Keratinocyte (primary cell): ENCODE measurements at regions not wholly inside any gene's neighbourhood (a gene's known extent, or its start where the extent isn't known, plus 50 kb on each side); places are given as distances from the start of the nearest gene placed in this dataset.
"Not testable (repeated sequence)": the region's sequence is repeated elsewhere in the genome, so short reads cannot be mapped to it uniquely, and the experiment has no call there.

Source experiments
- DNase-seq: peaks from one replicate; pipeline ENCODE4 v3.0.0-alpha.2; 2011; ENCODE audit warnings: low read depth, missing footprints, low spot score
- FAIRE-seq: peaks from 2 replicates; lab custom pipeline; 2011; peaks lifted over from hg19 to GRCh38; lab: Jason Lieb, UNC
- H2AFZ ChIP-seq: 2 replicates; pipeline ENCODE4 v1.6.0; 2012; ENCODE audit warnings: low read length, control low read depth, inconsistent platforms; ENCODE audit not compliant: control insufficient read depth
- H3K27ac ChIP-seq: 2 replicates; pipeline ENCODE4 v1.5.1; 2011; ENCODE audit warnings: low read length; ENCODE audit not compliant: control insufficient read depth, insufficient read depth
- H3K27me3 ChIP-seq: 3 replicates; pipeline ENCODE4 v1.6.0; 2011; ENCODE audit warnings: low read length; ENCODE audit not compliant: control insufficient read depth, insufficient read depth; ENCODE audit errors: extremely low read depth
- H3K36me3 ChIP-seq, 2 experiments: 2 replicates in 1 of 2; 3 replicates in 1 of 2; pipeline ENCODE4 v1.5.1; 2011; ENCODE audit warnings: low read length in 2 of 2, mild to moderate bottlenecking in 1 of 2; ENCODE audit not compliant: control insufficient read depth in 2 of 2, insufficient read depth in 2 of 2; ENCODE audit errors: extremely low read depth in 1 of 2
- H3K4me1 ChIP-seq: 3 replicates; pipeline ENCODE4 v1.5.1; 2011; ENCODE audit warnings: low read length; ENCODE audit not compliant: control insufficient read depth, insufficient read depth; ENCODE audit errors: extremely low read depth
- H3K4me2 ChIP-seq: 3 replicates; pipeline ENCODE4 v1.6.0; 2011; ENCODE audit warnings: low read depth, low read length; ENCODE audit not compliant: control insufficient read depth, insufficient read depth; ENCODE audit errors: extremely low read depth
- H3K4me3 ChIP-seq, 3 experiments: fragments of 200-600 bp in 1 of 3; sonication (generic) in 1 of 3; 2 replicates in 2 of 3; 3 replicates in 1 of 3; pipeline ENCODE4 v1.5.1; 2011 to 2016; ENCODE audit warnings: low read length in 3 of 3, mild to moderate bottlenecking in 3 of 3, control low read depth in 2 of 3, inconsistent platforms in 1 of 3, low read depth in 1 of 3, mixed read lengths in 1 of 3, mixed run types in 1 of 3, moderate library complexity in 1 of 3; ENCODE audit not compliant: control insufficient read depth in 2 of 3, insufficient read depth in 2 of 3; ENCODE audit errors: extremely low read depth in 1 of 3
- H3K79me2 ChIP-seq: 2 replicates; pipeline ENCODE4 v1.6.0; 2012; ENCODE audit warnings: low read length; ENCODE audit not compliant: control insufficient read depth, insufficient read depth
- H3K9ac ChIP-seq: 3 replicates; pipeline ENCODE4 v1.6.0; 2011; ENCODE audit warnings: low read length; ENCODE audit not compliant: control insufficient read depth, insufficient read depth; ENCODE audit errors: extremely low read depth
- H3K9me1 ChIP-seq: 3 replicates; pipeline ENCODE4 v1.6.0; 2011; ENCODE audit warnings: low read length; ENCODE audit not compliant: control insufficient read depth, insufficient read depth; ENCODE audit errors: extremely low read depth
- H3K9me3 ChIP-seq: 2 replicates; pipeline ENCODE4 v1.5.1; 2012; ENCODE audit warnings: low read depth, low read length; ENCODE audit not compliant: control insufficient read depth
- H4K20me1 ChIP-seq: 3 replicates; pipeline ENCODE4 v1.6.0; 2011; ENCODE audit warnings: low read length; ENCODE audit not compliant: control insufficient read depth, insufficient read depth; ENCODE audit errors: extremely low read depth
- CTCF ChIP-seq, 3 experiments: IDR thresholded peaks in 1 of 3; conservative IDR thresholded peaks in 1 of 3; optimal IDR thresholded peaks in 1 of 3; 2 replicates in 2 of 3; 3 replicates in 1 of 3; pipeline versions ENCODE3 to v1.5.1; 2011; ENCODE audit warnings: low read length in 3 of 3, mild to moderate bottlenecking in 3 of 3, moderate library complexity in 2 of 3, control low read depth in 1 of 3, inconsistent platforms in 1 of 3; ENCODE audit not compliant: insufficient read depth in 2 of 3; ENCODE audit errors: extremely low read depth in 1 of 3
- EZH2 ChIP-seq: IDR thresholded peaks from one replicate; pipeline ENCODE4 v1.6.1; 2012; ENCODE audit warnings: inconsistent platforms, mild to moderate bottlenecking, low read length, moderate library complexity
- dilution Hi-C: fragments of 300-500 bp; cut with MboI; formaldehyde crosslinking; loops from one replicate; pipeline ENCODE4 v1.7.0; 2020; ENCODE audit warnings: low sequenced_read_pairs; ENCODE audit not compliant: extremely low pct_ligation_motif_present

- Histone ChIP-seq H3K36me3 (no peaks in the 10 kb centered on the region), H3K9me3 (no peaks in the 10 kb centered on the region), H3K9me1 (no peaks in the 10 kb centered on the region), H3K27ac (no peak overlapping the region), H3K4me1 (no peaks in the 10 kb centered on the region), H3K9ac (no peak overlapping the region), H2AFZ (no peak overlapping the region), H3K4me3 (no peak overlapping the region), H4K20me1 (no peaks in the 10 kb centered on the region), H3K79me2 (no peaks in the 10 kb centered on the region), H3K27me3 (no peaks in the 10 kb centered on the region), H3K4me2 (no peak overlapping the region)
- DNase-seq, result no peak
- dilution Hi-C loops, result no loop called here
- no peak for FAIRE-seq
- no peak for TF ChIP-seq EZH2
- TF ChIP-seq CTCF (optimal IDR thresholded peaks at IDR 0.05 in 1 of 3, IDR thresholded peaks at IDR 0.05 in 1 of 3, conservative IDR thresholded peaks at IDR 0.05 in 1 of 3; ENCODE audit: extremely low read depth in 1 of 3, insufficient read depth in 2 of 3, low read length in 3 of 3), result no peak
Measured at GRCh38 chr2:194815475-194815874, 841.6 kb upstream of the SLC39A10 start.

DNA sequence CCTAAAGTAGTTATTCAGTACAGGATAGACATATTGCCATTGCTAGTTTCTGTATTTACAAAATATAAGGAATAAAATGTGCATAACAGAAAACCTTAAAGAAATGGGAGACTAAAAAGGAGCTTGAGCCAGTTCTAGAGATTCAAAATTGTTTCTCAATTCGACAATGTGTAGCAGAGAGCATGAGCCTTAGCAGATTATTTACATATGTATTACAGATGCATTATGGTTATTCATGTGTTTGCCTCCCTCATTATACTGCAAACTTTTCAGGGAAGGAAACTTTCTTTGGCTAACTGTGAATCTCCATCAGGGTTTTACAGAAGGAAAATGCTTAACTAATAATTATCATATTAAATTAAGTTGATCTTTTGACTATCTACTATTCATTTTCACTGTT lies 854.4 kb upstream of the SLC39A10 start:
- dilution Hi-C loops, result no loop called here
- Histone ChIP-seq H3K79me2 (no peaks in the 10 kb centered on the region), H3K36me3 (no peaks in the 10 kb centered on the region), H3K4me2 (no peak overlapping the region), H3K27ac (no peak overlapping the region), H3K27me3 (no peaks in the 10 kb centered on the region), H3K4me3 (no peak overlapping the region), H4K20me1 (no peaks in the 10 kb centered on the region), H2AFZ (no peak overlapping the region), H3K9ac (no peak overlapping the region), H3K9me1 (no peaks in the 10 kb centered on the region), H3K9me3 (no peaks in the 10 kb centered on the region), H3K4me1 (no peaks in the 10 kb centered on the region)
- no peak for FAIRE-seq
- no peak for TF ChIP-seq CTCF (optimal IDR thresholded peaks at IDR 0.05 in 1 of 3, IDR thresholded peaks at IDR 0.05 in 1 of 3, conservative IDR thresholded peaks at IDR 0.05 in 1 of 3; ENCODE audit: extremely low read depth in 1 of 3, insufficient read depth in 2 of 3, low read length in 3 of 3)
- TF ChIP-seq EZH2, result no peak
- DNase-seq, result no peak

DNA sequence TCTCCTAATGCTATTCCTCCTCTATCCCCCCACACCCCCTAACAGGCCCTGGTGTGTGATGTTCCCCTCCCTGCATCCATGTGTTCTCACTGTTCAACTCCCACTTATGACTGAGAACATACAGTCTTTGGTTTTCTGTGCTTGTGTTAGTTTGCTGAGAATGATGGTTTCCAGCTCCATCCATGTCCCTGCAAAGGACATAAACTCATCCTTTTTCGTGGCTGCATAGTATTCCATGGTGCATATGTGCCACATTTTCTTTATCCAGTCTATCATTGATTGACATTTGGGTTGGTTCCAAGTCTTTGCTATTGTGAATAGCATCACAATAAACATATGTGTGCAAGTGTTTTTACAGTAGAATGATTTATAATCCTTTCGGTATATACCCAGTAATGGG lies 870.0 kb upstream of the SLC39A10 start:
- H3K27ac ChIP-seq, H3K9me1 ChIP-seq, H3K36me3 ChIP-seq, FAIRE-seq, H3K27me3 ChIP-seq, dilution Hi-C loops, H4K20me1 ChIP-seq, H3K4me1 ChIP-seq, H2AFZ ChIP-seq, H3K4me3 ChIP-seq, DNase-seq, H3K9ac ChIP-seq, H3K79me2 ChIP-seq, H3K4me2 ChIP-seq, H3K9me3 ChIP-seq: not testable (repeated sequence)

GRCh38 chr2:194771394-194771793 lies 885.6 kb upstream of the SLC39A10 start:
- H3K9me3 ChIP-seq, H3K4me1 ChIP-seq, H3K9ac ChIP-seq, H3K27me3 ChIP-seq, H3K36me3 ChIP-seq, H3K9me1 ChIP-seq, DNase-seq, H2AFZ ChIP-seq, FAIRE-seq, H4K20me1 ChIP-seq, H3K4me3 ChIP-seq, H3K4me2 ChIP-seq, H3K79me2 ChIP-seq, dilution Hi-C loops, H3K27ac ChIP-seq: not testable (repeated sequence)
